RWPE1 (cell line): ENCODE measurements at regions not wholly inside any gene's neighbourhood (a gene's known extent, or its start where the extent isn't known, plus 50 kb on each side); places are given as distances from the start of the nearest gene placed in this dataset.

Source experiments
- CTCF ChIA-PET: fragments of 350-600 bp; sonication (Branson Sonifier 250); formaldehyde crosslinking; extraction: SDS; loops from one replicate; lab custom pipeline; 2021; lab: Yijun Ruan, JAX
- POLR2A ChIA-PET: fragments of 400-600 bp; formaldehyde crosslinking; extraction: SDS; loops from one replicate; lab custom pipeline; 2020; ENCODE audit warnings: antibody characterized with exemption; ENCODE audit not compliant: low non-redundant PET; lab: Yijun Ruan, JAX
- DNase-seq: peaks from one replicate; pipeline ENCODE4 v3.0.0; 2012; ENCODE audit warnings: low spot score
- H3K27ac ChIP-seq: fragments of 450-650 bp; 2 replicates; pipeline ENCODE4 v1.5.1; 2017
- TF ChIP-seq, protein P1 (sequence below): fragments of 450-650 bp; conservative IDR thresholded peaks from 2 replicates; pipeline ENCODE4 v1.5.1; 2017; ENCODE audit warnings: low read depth, mild to moderate bottlenecking

DNA sequence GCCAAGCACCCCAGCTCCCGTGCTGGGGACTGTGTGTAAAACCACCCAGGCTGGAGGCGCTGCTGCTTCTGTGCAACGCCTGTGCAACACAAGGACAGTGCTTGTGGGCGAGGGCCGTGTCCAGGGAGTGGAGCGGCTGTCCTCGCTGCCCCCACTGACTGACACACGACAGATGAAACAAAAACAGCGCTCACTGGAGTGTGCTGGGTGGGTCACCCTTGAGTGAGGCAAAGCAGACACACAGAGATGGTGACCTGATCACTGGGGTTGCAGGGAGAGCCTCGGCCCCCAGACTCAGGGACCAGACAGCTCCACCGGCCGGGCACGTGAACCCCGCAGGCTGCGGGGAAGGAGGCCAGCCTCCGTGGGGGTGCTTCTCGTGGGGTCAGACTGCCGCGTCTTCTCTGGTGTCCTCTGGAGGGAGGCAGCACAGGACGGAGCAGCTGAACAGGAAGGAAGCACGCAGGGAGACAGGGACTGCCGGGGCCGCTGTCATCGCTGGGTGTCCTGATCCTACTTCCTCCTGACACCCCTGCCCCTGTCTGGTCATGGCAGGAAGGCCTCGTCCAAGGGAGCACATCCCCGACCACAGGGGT is 75.9 kb upstream of the CST7 start:
- no peak for DNase-seq
- TF ChIP-seq, protein P1, sequence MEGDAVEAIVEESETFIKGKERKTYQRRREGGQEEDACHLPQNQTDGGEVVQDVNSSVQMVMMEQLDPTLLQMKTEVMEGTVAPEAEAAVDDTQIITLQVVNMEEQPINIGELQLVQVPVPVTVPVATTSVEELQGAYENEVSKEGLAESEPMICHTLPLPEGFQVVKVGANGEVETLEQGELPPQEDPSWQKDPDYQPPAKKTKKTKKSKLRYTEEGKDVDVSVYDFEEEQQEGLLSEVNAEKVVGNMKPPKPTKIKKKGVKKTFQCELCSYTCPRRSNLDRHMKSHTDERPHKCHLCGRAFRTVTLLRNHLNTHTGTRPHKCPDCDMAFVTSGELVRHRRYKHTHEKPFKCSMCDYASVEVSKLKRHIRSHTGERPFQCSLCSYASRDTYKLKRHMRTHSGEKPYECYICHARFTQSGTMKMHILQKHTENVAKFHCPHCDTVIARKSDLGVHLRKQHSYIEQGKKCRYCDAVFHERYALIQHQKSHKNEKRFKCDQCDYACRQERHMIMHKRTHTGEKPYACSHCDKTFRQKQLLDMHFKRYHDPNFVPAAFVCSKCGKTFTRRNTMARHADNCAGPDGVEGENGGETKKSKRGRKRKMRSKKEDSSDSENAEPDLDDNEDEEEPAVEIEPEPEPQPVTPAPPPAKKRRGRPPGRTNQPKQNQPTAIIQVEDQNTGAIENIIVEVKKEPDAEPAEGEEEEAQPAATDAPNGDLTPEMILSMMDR: no peak
- ChIA-PET CTCF (interaction anchor here (0.6 to 1.0 kb wide), 2 partner anchors 43 to 45 kb away, joined by 3 read pairs; no protein-coding TSS in a partner anchor), POLR2A (no interaction called here)
- no peak overlapping the region for H3K27ac ChIP-seq

DNA sequence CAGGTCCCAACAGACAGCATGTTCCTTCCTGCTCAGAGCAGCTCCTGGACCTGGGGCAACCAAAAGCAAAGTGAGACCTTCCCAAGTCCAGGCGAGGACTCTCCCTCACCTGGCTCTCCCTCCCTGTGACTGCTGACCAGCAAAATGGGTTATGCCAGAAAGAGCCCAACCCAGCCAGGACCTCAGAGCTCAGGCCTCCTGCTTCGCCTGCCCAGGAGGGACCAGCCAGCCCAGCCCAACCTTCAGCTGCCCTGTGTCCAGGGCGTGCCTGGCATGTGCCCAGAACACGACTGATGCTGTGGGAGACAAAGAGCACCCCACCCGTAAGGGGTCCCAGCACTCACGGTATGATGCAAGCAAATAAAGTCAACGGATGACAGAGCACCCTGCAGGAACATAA is 74.0 kb upstream of the CST7 start:
- POLR2A ChIA-PET: no interaction called here
- TF ChIP-seq, protein P1: no peak
- DNase-seq: no peak
- CTCF ChIA-PET: no interaction called here
- H3K27ac ChIP-seq: no peak overlapping the region

DNA sequence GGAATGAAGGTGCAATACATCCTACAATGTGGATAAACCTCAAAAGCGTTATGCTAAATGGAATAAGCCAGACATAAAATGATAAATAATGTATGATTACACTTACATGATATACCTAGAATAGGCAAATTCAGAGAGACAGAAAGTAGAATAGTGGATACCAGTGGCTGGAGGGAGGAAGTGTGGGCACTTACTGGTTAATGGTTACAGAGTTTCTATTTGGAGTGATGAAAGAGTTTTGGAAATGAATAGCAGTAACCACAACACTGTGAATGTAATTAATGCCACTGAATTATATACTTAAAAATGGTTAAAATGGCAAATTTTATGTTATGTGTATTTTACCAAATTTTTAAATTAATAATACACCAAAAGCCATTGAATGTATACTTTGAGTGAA is 71.4 kb upstream of the CST7 start:
- DNase-seq: no peak
- POLR2A ChIA-PET: no interaction called here
- no peak overlapping the region for H3K27ac ChIP-seq
- TF ChIP-seq, protein P1: no peak
- CTCF ChIA-PET: no interaction called here

DNA sequence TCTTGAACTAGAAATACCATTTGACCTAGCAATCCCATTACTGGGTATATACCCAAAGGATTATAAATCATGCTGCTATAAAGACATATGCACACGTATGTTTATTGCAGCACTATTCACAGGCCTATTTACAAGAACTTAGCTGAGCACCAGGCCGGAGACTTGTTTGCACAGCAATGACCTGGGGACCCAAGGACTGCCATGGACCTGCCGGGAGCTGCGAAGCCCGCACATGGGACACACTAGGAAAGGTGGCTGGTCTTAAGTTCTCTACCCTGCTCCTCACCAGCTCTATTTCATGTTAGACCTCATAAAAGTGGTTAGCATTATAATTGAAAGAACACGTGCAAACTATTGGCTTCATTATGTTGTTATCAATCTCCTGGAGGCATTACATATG is 70.4 kb upstream of the CST7 start:
- POLR2A ChIA-PET: no interaction called here
- CTCF ChIA-PET: no interaction called here
- no peak for DNase-seq
- no peak overlapping the region for H3K27ac ChIP-seq
- TF ChIP-seq, protein P1: no peak

DNA sequence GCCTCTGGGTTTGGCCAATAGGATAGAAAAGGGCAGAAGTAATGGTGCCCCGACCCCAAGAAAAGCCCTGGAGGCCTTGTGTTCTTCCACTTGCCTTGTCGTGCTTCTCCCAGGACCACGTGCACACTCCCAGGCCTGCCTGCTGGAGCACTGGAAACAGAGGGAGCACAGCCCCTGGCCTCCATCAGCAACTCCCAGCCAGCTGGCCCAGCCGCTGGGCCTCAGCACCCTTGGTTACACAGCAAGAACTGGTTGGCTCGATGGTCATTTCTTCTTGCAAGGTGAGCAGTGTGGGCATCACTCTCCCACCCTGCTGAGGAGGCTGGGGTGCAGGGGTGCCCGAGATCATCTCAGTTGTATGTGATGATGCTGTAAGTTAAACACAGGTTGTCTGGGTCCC is 69.2 kb upstream of the CST7 start:
- ChIA-PET POLR2A (no interaction called here), CTCF (interaction anchor here (1.0 kb wide), 1 partner anchor 38 kb away, joined by 3 read pairs; no protein-coding TSS in a partner anchor)
- DNase-seq: no peak
- no peak overlapping the region for H3K27ac ChIP-seq
- TF ChIP-seq, protein P1: no peak

DNA sequence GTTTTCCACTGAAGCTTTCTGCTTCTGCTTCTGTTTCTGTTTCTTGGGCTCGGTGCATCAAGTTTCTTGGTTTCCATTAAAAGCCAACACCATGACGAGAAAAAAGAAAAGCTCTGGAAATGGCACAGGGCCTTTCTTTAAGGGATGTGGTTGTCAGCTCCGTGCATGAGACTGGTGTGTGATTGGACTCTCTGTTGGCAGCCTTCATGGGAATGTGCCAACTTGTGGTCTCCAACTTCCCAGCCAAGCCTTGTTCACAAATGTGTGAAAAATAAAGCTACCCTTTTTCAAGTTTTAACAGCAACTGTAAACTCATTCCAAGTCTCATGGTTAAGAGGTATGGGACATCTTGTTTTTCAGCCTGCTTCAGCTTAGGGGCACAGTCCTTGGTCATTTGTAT is 68.7 kb upstream of the CST7 start:
- TF ChIP-seq, protein P1: no peak
- CTCF ChIA-PET: interaction anchor here (1.0 kb wide), 1 partner anchor 38 kb away, joined by 3 read pairs; no protein-coding TSS in a partner anchor
- DNase-seq: no peak
- POLR2A ChIA-PET: no interaction called here
- H3K27ac ChIP-seq: no peak overlapping the region
